GM20000 (cell line): ENCODE measurements at regions not wholly inside any gene's neighbourhood (a gene's known extent, or its start where the extent isn't known, plus 50 kb on each side); places are given as distances from the start of the nearest gene placed in this dataset.
"Not testable (repeated sequence)": the region's sequence is repeated elsewhere in the genome, so short reads cannot be mapped to it uniquely, and the experiment has no call there.

Experiments
- DNase-seq: peaks from one replicate; pipeline ENCODE4 v3.0.0; 2012; ENCODE audit warnings: low spot score
- CTCF ChIP-seq: IDR thresholded peaks from 2 replicates; pipeline ENCODE4 v1.5.1; 2012; ENCODE audit warnings: mild to moderate bottlenecking, control low read depth; ENCODE audit errors: extremely low read depth, missing control alignments

- TF ChIP-seq CTCF = no peak
- DNase-seq = no peak
These were observed 302.3 kb upstream of the RGS6 start for GRCh38 chr14:71629765-71630492.

- DNase-seq = not testable (repeated sequence)
These were observed 301.2 kb upstream of the RGS6 start for GRCh38 chr14:71631030-71631429.

GRCh38 chr14:71632440-71632946, 299.7 kb upstream of the RGS6 start:
- no peak for TF ChIP-seq CTCF
- DNase-seq = no peak

- DNase-seq = no peak
- no peak for TF ChIP-seq CTCF
These were observed 296.2 kb upstream of the RGS6 start for GRCh38 chr14:71636076-71636475.

- TF ChIP-seq CTCF = no peak
- DNase-seq = no peak
These were observed 295.3 kb upstream of the RGS6 start for GRCh38 chr14:71636820-71637471.

- no peak for DNase-seq
- no peak for TF ChIP-seq CTCF
These were observed 293.6 kb upstream of the RGS6 start for GRCh38 chr14:71638523-71639196.

GRCh38 chr14:71642715-71643114, 289.5 kb upstream of the RGS6 start:
- no peak for TF ChIP-seq CTCF
- no peak for DNase-seq
